Transverse colon (tissue), 4 donors: ENCODE measurements at regions not wholly inside any gene's neighbourhood (a gene's known extent, or its start where the extent isn't known, plus 50 kb on each side); places are given as distances from the start of the nearest gene placed in this dataset.

Experiments
- POLR2A ChIP-seq: fragments of 450-650 bp; IDR thresholded peaks from one replicate; pipeline ENCODE4 v1.6.1; 2016; ENCODE audit warnings: antibody characterized with exemption, mild to moderate bottlenecking, moderate library complexity
- POLR2AphosphoS5 ChIP-seq, 3 donors: sonication (generic); formaldehyde crosslinking; IDR thresholded peaks; one replicate each; pipeline ENCODE4 v1.6.1; 2016; ENCODE audit warnings: antibody characterized with exemption in 3 of 3
- TF ChIP-seq, protein P1 (sequence below), 5 experiments: fragments of 200-600 bp in 3 of 5; fragments of 450-650 bp in 2 of 5; sonication (generic) in 3 of 5; IDR thresholded peaks; 1 replicate in 2 of 5; 2 replicates in 3 of 5; pipeline ENCODE4 v1.5.1; 2016 to 2017; ENCODE audit warnings: antibody characterized with exemption in 5 of 5, inconsistent platforms in 3 of 5, mild to moderate bottlenecking in 2 of 5, moderate library complexity in 1 of 5

- TF ChIP-seq, protein P1, sequence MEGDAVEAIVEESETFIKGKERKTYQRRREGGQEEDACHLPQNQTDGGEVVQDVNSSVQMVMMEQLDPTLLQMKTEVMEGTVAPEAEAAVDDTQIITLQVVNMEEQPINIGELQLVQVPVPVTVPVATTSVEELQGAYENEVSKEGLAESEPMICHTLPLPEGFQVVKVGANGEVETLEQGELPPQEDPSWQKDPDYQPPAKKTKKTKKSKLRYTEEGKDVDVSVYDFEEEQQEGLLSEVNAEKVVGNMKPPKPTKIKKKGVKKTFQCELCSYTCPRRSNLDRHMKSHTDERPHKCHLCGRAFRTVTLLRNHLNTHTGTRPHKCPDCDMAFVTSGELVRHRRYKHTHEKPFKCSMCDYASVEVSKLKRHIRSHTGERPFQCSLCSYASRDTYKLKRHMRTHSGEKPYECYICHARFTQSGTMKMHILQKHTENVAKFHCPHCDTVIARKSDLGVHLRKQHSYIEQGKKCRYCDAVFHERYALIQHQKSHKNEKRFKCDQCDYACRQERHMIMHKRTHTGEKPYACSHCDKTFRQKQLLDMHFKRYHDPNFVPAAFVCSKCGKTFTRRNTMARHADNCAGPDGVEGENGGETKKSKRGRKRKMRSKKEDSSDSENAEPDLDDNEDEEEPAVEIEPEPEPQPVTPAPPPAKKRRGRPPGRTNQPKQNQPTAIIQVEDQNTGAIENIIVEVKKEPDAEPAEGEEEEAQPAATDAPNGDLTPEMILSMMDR (IDR thresholded peaks at IDR 0.05): no peak
- no peak for TF ChIP-seq POLR2A
- TF ChIP-seq POLR2AphosphoS5 (IDR thresholded peaks at IDR 0.05): no peak
Measured at GRCh38 chr6:120498711-120499110, 835.6 kb downstream of the TBC1D32 start.
